ENCODE measurements at regions not wholly inside any gene's neighbourhood (a gene's known extent, or its start where the extent isn't known, plus 50 kb on each side); places are given as distances from the start of the nearest gene placed in this dataset.
"Not testable (repeated sequence)": the region's sequence is repeated elsewhere in the genome, so short reads cannot be mapped to it uniquely, and the experiment has no call there.

DNA sequence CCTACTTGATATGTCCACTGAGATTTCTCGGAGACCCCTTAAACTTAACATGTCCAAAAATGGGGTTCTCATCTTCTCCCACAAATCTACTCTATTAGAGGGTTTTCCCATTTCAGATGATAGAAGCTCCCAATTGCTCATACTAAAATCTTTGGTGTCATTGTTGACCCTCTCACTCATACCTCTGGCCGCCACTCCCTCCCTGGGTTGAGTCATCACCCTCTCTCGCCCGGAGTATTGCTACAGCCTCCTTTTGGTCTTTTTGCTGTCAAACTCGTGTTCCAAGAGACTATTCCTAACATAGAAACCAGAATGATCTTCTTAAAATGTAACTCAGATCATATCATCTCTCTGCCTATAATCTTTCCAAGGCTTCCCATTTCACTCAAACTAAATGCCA is 91.0 kb upstream of the GNAQ start:
- no peak for DNase-seq (ENCODE audit: low spot score)

DNA sequence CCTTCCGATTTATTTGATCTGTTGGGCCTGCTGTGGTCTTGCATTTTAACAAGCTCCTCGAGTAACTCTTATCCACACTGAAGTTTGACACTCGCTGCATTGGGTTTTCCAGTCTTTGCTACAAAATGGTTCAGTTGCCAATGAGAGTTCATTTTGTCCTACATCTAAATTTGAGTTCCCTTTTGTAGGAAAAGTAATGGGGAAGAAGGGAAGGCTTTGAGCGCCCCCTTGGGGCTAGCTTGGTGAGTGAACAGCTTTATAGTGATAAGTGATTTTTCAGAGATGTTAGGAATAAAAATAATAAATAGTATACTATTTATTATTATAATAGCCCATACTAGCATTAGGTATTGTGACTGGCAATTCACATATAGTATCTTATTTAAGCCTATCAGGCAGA is 89.9 kb upstream of the GNAQ start:
- DNase-seq (ENCODE audit: low spot score), result peak; percentile 68

DNA sequence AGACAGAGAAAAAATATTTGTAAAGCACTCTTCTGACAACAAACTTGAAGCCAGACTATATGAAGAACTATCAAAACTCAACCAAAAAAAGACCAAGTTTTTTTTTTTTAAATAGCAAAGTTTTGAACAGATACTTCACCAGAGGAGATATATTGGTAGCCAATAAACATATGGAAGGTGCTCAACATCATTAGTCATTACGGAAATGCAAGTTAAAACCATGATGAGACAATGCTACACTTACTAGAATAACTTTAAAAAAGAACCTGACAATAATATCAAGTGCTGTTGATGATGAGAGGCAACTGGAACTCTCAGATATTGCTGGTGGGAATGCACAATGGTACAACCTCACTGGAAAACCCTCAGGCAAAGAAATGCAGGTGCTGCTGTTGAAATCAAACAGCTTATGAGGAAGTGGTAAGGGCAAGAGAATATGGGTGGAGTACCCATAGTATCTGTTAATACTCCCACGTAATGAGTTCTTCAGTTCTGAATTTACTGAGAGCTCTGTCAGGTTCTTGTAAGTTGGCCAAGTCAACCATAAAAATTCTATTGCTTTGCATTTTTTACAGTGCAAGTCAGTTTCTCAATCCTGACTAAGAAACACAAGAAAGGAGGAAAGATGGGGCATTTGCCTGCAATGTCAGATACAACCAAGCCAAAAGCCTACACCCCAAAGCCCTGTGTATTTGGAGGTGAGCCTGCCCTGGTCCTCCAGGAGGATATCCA is 87.3 kb upstream of the GNAQ start:
- no peak for DNase-seq (ENCODE audit: low spot score)

DNA sequence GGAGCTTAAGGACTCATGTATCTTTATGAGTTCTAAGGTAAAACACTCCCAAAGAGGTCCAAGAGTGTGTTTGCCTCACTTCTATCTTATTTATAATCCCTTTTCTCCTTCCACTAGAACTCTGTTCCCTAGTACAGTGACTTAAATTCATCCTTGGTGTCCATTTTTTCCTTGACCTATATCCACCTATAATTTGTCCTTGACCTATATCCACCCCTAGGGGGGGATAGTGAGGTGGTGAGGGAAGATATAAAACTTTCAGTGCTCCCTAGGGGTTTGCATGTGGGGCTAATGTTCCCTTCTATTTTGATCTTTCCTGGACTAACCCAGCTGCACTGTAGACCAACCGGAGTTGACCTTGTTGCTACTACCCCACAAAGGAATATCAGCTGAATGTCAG is 83.5 kb upstream of the GNAQ start:
- DNase-seq (ENCODE audit: low spot score), result no peak

DNA sequence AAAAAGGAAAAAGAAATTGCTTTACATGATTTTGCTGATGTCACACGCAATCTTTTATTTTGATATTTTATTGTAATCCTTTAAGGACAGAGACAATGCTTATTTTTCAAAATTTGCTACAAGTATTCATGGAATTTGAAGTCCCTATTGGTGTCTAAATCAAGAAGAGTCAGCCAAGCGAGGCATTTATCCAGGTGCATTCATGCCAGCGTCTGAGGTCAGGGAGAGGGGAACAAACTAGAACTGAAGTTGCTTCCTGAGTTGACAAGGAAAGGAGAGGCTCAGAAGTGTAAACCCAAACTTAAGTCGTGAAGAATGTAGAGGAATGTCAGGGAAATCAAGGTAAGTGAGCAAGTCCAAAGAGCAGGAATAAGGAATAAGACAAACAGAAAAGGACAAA is 83.0 kb upstream of the GNAQ start:
- DNase-seq (ENCODE audit: low spot score), result no peak

DNA sequence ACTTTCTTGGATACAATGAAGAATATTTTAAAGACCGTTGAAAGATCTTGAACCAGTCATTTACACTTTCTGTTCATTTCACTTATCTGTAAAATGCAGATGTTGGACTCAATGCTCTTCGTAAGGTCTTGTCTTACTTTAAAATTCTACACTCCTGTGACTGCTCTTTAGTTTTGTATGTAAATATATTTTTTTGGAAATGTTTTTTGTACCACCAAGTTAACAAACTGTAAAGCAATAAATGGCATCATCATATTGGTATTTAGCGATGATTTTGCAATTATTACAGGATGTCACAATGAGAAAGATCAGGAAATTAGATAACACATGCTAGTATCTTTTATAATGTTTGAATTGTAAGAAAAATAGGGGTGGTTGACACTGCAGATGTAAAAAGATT is 80.8 kb upstream of the GNAQ start:
- DNase-seq (ENCODE audit: low spot score), result no peak

DNA sequence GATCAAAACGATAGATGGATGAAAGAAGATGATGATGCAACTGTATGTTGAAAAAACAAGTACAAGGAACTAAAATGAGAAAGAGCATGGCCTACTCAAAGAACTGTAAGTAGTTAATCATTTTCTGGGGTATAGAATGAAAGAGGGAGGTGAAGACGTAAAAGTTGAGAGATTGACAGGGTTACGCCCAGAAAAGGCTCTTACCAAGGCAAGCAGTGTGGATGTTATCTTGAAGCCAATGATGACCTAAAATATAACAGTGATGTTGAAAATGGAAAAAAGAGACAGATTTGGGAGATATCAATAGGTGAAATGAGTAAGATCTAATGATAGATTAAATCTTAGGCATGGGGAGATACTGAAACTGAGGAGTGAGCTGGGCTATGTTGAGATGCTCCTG is 80.4 kb upstream of the GNAQ start:
- no peak for DNase-seq (ENCODE audit: low spot score)

DNA sequence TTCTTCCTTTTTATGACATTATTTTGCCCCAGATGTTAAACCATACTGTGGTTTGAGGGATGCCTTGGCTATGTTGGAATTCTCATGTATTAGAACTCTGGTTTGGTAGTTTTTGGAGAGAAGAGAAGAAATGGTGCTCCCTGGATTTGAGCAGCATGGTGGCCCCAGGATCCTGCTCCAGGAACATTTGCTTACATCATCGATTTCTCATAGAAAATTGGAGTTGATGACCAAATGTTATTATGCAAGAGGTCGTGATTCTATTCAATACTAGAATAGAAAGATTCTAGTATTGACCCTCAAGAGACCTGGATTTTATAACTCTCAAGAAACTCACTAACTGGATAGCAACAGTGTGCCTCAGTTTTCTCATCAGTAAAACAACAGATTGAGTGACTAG is 77.5 kb upstream of the GNAQ start:
- DNase-seq (ENCODE audit: low spot score), result no peak

DNA sequence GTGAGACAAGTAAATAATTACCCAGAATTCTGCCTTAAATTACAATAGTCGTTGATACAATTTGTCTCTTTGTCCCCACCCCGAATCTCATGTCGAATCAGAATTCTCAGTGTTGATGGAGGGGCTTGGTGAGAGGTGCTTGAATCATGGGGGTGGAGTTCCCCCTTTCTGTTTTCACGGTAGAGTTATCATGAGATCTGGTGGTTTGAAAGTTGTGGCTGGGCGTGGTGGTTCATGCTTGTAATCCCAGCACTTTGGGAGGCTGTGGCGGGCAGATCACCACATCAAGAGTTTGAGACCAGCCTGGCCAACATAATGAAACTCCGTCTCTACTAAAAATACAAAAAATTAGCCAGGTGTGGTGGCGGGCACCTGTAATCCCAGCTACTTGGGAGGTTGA is 75.0 kb upstream of the GNAQ start:
- not testable (repeated sequence) for DNase-seq (ENCODE audit: low spot score)

DNA sequence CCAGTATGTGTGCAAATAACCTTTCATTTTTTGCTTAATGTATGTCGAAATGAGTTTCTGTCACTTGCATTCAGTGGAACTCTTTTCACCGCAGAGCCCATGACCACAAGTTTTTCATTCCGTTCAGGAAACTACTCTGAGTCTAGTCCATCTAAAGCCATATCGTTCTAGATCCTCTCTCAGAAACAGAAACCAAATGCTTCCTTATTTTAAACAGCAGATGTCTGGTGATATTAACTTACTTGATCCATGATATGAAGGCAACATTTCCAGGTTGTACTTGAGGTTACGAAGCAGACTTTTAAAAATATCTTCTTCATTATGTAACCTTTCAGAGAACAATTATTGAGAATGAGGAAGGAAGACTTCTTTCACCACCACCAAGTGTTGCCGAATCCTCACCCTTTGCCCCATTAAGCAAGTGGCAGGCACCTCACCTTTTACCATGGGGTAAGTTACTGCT is 72.4 kb upstream of the GNAQ start:
- DNase-seq (ENCODE audit: low spot score), result no peak

DNA sequence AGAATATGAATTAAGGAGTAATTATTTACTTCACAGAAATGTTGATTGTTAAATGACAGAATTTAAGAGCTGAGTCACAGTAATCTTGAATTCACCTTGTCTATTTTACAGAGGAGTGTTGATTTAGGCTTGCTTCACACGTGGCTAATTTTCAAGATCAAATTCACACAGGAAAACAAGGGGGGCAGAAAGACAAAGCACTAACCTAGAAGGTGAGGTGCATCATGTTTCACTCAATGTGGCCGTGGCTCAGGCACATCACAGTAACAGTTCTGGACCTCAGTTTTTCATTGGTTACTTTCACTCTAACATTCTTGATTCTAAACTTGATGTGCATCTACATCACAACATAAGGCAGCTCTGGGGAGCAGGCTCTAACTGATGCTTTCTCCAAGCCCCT is 69.6 kb upstream of the GNAQ start:
- DNase-seq (ENCODE audit: low spot score), result no peak

DNA sequence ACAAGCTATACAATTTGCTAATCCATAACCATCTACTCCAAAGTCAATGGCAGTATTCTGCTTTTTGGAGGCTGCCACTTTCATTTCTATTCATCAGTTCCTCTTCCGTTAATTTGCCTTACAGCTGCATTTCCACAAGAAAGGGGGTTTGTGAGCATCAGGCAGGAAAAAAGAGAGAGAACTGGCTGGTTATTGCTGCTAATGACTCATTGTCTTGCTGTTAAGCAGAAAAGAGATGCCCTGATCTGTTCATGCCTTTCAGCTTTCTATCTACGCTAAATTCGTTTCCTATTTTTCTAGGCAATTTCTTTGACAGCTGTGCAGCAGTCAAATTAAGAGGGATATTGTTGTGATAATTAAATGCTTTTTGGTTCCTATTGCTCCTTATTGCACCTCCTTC is 65.9 kb upstream of the GNAQ start:
- DNase-seq (ENCODE audit: low spot score), result no peak

DNA sequence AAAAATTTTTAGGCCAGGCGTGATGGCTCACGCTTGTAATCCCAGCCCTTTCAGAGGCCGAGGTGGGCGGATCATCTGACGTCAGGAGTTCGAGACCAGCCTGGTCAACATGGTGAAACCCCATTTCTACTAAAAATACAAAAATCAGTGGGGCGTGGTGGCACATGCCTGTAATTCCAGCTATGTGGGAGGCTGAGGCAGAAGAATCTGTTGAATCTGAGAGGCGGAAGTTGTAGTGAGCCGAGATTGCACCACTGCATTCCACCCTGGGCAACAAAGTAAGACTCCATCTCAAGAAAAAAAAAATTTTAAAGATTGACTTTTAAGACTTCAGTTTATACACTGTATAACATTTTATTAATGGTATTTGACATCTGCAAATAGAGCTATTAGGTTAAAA is 60.1 kb upstream of the GNAQ start:
- no peak for DNase-seq (ENCODE audit: low spot score)

DNA sequence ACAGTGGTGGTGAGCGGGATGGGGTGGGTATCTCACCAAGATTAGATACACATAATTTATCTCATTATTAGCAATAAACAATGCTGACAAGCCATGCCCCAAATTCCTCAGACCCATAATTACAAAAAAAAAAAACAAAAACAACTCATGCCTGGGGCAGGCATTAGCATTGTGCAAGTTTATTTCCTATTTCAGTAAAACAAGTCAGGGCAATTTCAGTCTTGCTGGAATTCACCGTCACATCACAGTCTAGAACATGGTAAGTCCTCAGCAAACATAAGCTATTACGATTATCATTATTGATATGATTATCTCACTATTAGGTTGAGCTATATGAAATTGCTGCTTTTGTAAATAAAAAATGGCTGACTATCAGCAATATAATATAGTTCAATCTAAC is 57.5 kb upstream of the GNAQ start:
- DNase-seq (ENCODE audit: low spot score), result no peak

DNA sequence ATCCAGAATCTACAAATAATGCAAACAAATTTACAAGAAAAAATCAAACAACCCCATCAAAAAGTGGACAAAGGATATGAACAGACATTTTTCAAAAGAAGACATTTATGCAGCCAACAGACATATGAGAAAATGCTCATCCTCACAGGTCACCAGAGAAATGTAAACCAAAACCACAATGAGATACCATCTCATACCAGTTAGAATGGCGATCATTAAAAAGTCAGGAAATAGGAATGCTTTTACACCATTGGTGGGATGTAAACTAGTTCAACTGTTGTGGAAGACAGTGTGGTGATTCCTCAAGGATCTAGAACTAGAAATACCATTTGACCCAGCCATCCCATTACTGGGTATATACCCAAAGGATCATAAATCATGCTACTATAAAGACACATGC is 56.6 kb upstream of the GNAQ start:
- DNase-seq (ENCODE audit: low spot score), result not testable (repeated sequence)
